ENCODE measurements at regions not wholly inside any gene's neighbourhood (a gene's known extent, or its start where the extent isn't known, plus 50 kb on each side); places are given as distances from the start of the nearest gene placed in this dataset.

DNA sequence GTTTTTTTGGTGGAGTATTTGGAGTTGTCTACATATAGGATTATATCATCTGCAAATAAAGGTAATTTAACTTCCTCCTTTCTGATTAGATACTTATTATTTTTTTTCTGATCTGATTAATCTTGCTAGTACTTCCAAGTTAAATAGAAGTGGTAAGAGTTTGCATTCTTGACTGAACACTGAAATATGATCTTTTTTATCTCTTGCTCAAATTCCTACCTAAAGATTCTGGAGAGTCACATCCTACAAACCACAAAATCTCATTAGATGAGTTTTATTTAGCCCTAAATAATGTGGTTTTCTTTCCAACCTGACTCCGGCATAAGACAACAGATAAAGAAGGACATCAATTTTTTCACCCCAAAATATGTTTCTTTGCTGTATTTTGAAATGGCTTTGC is 977.9 kb upstream of the GBE1 start:
- ChIA-PET CTCF (no interaction called here), POLR2A (ENCODE audit: low non-redundant PET) (no interaction called here)
- H3K27ac ChIP-seq = no peak overlapping the region
- no peak for DNase-seq (ENCODE audit: low spot score)
- TF ChIP-seq, protein P1, sequence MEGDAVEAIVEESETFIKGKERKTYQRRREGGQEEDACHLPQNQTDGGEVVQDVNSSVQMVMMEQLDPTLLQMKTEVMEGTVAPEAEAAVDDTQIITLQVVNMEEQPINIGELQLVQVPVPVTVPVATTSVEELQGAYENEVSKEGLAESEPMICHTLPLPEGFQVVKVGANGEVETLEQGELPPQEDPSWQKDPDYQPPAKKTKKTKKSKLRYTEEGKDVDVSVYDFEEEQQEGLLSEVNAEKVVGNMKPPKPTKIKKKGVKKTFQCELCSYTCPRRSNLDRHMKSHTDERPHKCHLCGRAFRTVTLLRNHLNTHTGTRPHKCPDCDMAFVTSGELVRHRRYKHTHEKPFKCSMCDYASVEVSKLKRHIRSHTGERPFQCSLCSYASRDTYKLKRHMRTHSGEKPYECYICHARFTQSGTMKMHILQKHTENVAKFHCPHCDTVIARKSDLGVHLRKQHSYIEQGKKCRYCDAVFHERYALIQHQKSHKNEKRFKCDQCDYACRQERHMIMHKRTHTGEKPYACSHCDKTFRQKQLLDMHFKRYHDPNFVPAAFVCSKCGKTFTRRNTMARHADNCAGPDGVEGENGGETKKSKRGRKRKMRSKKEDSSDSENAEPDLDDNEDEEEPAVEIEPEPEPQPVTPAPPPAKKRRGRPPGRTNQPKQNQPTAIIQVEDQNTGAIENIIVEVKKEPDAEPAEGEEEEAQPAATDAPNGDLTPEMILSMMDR (conservative IDR thresholded peaks at IDR 0.05; ENCODE audit: low read depth) = no peak

DNA sequence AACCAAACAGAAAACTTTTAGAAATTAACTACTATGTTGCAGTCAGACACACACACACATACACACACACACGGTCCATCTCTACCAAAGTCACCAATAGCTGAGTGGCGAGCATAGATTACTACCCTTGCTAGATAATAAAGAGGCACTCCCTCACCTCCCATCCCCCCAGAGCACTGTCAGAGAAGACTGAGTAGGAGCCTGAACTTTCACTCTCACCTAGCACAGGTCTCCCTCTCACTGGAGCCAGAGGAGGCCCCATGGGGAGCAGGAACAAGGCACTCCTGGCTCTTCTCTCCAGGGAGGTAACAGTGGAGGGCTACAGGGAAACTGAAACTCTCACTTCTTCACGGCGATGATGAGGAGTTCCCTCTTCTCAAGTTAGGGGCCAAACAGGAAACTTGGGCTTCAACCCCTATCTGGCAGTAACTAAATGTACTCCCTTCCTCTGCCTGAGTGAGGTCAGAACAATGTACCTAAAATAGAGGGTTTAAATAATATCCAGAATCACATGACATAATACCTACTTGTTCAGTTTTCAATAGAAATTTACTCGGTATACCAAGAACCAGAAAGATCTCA is 975.3 kb upstream of the GBE1 start:
- ChIA-PET POLR2A (ENCODE audit: low non-redundant PET) (no interaction called here), CTCF (no interaction called here)
- TF ChIP-seq, protein P1 (conservative IDR thresholded peaks at IDR 0.05; ENCODE audit: low read depth) = no peak
- DNase-seq (ENCODE audit: low spot score) = no peak
- no peak overlapping the region for H3K27ac ChIP-seq

DNA sequence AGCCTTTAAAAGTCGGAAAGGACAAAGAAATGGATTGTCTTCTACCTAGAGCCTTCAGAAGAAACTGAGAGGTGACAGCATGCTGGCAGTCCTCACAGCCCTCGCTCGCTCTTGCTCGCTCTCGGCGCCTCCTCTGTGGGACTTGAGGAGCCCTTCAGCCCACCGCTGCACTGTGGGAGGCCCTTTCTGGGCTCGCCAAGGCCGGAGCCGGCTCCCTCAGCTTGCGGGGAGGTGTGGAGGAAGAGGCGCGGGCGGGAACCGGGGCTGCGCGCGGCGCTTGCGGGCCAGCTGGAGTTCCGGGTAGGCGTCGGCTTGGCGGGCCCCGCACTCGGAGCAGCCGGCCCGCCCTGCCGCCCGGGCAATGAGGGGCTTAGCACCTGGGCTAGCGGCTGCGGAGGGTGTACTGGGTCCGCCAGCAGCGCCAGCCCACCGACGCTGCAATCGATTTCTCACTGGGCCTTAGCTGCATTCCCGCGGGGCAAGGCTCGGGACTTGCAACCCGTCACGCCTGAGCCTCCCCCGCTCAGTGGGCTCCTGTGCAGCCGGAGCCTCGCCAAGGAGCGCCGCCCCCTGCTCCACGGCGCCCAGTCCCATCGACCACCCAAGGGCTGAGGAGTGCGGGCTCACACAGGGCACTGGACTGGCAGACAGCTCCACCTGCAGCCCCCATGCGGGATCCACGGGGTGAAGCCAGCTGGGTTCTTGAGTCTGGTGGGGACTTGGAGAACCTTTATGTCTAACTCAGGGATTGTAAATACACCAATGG is 953.8 kb upstream of the GBE1 start:
- TF ChIP-seq, protein P1 (conservative IDR thresholded peaks at IDR 0.05; ENCODE audit: low read depth) = no peak
- no peak overlapping the region for H3K27ac ChIP-seq
- DNase-seq (ENCODE audit: low spot score) = no peak
- CTCF ChIA-PET = no interaction called here
- POLR2A ChIA-PET (ENCODE audit: low non-redundant PET) = no interaction called here

- H3K27ac ChIP-seq = no peak overlapping the region
- TF ChIP-seq, protein P1 (conservative IDR thresholded peaks at IDR 0.05; ENCODE audit: low read depth) = no peak
- no peak for DNase-seq (ENCODE audit: low spot score)
- POLR2A ChIA-PET (ENCODE audit: low non-redundant PET) = no interaction called here
- CTCF ChIA-PET = no interaction called here
Measured at GRCh38 chr3:82707035-82707434, 945.6 kb upstream of the GBE1 start.

GRCh38 chr3:82685761-82686160 is 924.3 kb upstream of the GBE1 start:
- no peak for DNase-seq (ENCODE audit: low spot score)
- ChIA-PET CTCF (no interaction called here), POLR2A (ENCODE audit: low non-redundant PET) (no interaction called here)
- TF ChIP-seq, protein P1 (conservative IDR thresholded peaks at IDR 0.05; ENCODE audit: low read depth) = no peak
- H3K27ac ChIP-seq = no peak overlapping the region

GRCh38 chr3:82676356-82677026 is 915.0 kb upstream of the GBE1 start:
- CTCF ChIA-PET = no interaction called here

More at GRCh38 chr3:82676356-82677026, 915.0 kb upstream of the GBE1 start:
- no peak overlapping the region for H3K27ac ChIP-seq
- POLR2A ChIA-PET (ENCODE audit: low non-redundant PET) = no interaction called here
- no peak for DNase-seq (ENCODE audit: low spot score)
- TF ChIP-seq, protein P1 (conservative IDR thresholded peaks at IDR 0.05; ENCODE audit: low read depth) = no peak

Measured in RWPE1 (cell line).